Calu3 (cell line): ENCODE measurements at regions not wholly inside any gene's neighbourhood (a gene's known extent, or its start where the extent isn't known, plus 50 kb on each side); places are given as distances from the start of the nearest gene placed in this dataset.

Experiments used
- BruUV-seq: library from RNA; stranded (reverse); fragments of 400-500 nt; replicated peaks from 2 replicates; lab custom pipeline; 2021; lab: Mats Ljungman, UMichigan
- CTCF ChIA-PET: fragments of 300-600 bp; sonication (Branson Sonifier 250); formaldehyde crosslinking; loops from one replicate; lab custom pipeline; 2022; ENCODE audit warnings: antibody characterized with exemption; lab: Charles Lee
- DNase-seq: peaks from one replicate; pipeline ENCODE4 v3.0.0; 2022
- H3K27ac Mint-ChIP-seq: one replicate; pipeline ENCODE4 v1.8.0; 2022; ENCODE audit warnings: mixed read lengths; ENCODE audit not compliant: unreplicated experiment
- H3K27me3 Mint-ChIP-seq: one replicate; pipeline ENCODE4 v1.8.0; 2022; ENCODE audit warnings: mixed read lengths; ENCODE audit not compliant: unreplicated experiment
- H3K36me3 Mint-ChIP-seq: one replicate; pipeline ENCODE4 v1.8.0; 2022; ENCODE audit warnings: mild to moderate bottlenecking, moderate library complexity, mixed read lengths; ENCODE audit not compliant: insufficient read depth, unreplicated experiment
- H3K4me1 Mint-ChIP-seq: one replicate; pipeline ENCODE4 v1.8.0; 2022; ENCODE audit warnings: mild to moderate bottlenecking, low read depth, mixed read lengths; ENCODE audit not compliant: unreplicated experiment
- H3K4me3 Mint-ChIP-seq: one replicate; pipeline ENCODE4 v1.8.0; 2022; ENCODE audit warnings: mild to moderate bottlenecking, low read depth, moderate library complexity, mixed read lengths; ENCODE audit not compliant: unreplicated experiment
- H3K9me3 Mint-ChIP-seq: one replicate; pipeline ENCODE4 v1.8.0; 2022; ENCODE audit warnings: low read depth, mixed read lengths; ENCODE audit not compliant: unreplicated experiment
- intact Hi-C: fragments of 100-400 bp; cut with micrococcal nuclease; formaldehyde crosslinking; loops from one replicate; pipeline ENCODE4 v1.10.0; 2022; ENCODE audit not compliant: unreplicated experiment
- TF ChIP-seq, protein P1 (sequence below): fragments of 200-600 bp; IDR thresholded peaks from one replicate; pipeline ENCODE4 v1.8.0; 2022; ENCODE audit warnings: antibody characterized with exemption; ENCODE audit not compliant: unreplicated experiment

- H3K27ac Mint-ChIP-seq: no peak overlapping the region
Measured at GRCh38 chr18:38019292-38019691, 453.7 kb upstream of the CELF4 start.

DNA sequence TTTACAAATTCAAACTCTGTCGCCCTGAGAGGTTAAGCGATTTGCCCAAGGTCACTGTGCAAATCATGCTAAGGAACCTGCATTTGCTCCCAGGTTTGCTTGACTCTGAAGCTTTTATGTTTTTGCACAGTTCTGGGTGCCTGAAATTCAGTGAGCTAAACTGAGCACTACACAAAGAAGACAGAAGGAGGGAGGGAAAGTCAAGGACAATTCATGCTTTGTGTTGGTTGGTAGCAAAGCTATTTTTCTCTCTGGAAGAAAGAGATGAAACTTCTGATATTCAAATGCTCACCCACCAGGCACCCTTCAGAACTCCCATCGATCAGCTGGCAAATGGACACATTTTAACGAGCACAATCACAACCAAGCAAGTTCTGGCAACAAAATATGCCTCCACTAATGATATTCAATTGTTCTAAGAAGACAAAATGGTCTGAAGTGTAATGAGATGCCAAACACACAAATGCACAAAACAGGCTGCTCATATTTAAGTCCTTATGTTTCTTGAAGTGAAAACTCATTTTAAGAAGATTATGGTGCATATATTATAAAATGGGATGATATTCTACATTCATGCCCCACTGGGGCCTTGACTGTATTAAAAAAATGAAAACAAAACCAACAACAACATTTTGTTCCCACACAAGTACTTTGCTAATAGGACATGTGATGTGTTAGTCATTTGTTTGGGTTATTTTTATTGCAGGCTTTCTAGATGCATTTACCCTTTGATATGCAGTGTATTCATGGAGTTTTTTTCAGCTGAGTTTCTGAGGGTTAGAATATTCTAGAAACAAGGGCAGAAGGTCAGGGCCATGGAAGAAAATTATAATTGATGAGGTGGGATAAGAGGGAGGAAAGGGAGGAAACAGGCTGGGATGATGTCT lies 445.6 kb upstream of the CELF4 start:
- intact Hi-C loops: no loop called here
- Mint-ChIP-seq H3K36me3 (no peaks in the 10 kb centered on the region), H3K4me1 (no peaks in the 10 kb centered on the region), H3K27ac (no peak overlapping the region), H3K4me3 (no peak overlapping the region), H3K9me3 (peaks cover 3% of the 10 kb centered on the region), H3K27me3 (peaks cover 32% of the 10 kb centered on the region)
- no TSS peak for BruUV-seq
- TF ChIP-seq, protein P1, sequence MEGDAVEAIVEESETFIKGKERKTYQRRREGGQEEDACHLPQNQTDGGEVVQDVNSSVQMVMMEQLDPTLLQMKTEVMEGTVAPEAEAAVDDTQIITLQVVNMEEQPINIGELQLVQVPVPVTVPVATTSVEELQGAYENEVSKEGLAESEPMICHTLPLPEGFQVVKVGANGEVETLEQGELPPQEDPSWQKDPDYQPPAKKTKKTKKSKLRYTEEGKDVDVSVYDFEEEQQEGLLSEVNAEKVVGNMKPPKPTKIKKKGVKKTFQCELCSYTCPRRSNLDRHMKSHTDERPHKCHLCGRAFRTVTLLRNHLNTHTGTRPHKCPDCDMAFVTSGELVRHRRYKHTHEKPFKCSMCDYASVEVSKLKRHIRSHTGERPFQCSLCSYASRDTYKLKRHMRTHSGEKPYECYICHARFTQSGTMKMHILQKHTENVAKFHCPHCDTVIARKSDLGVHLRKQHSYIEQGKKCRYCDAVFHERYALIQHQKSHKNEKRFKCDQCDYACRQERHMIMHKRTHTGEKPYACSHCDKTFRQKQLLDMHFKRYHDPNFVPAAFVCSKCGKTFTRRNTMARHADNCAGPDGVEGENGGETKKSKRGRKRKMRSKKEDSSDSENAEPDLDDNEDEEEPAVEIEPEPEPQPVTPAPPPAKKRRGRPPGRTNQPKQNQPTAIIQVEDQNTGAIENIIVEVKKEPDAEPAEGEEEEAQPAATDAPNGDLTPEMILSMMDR: no peak
- CTCF ChIA-PET: no interaction called here
- DNase-seq: no peak

More at GRCh38 chr18:38019292-38019691, 453.7 kb upstream of the CELF4 start:
- Mint-ChIP-seq H3K36me3 (no peaks in the 10 kb centered on the region), H3K9me3 (peaks cover 3% of the 10 kb centered on the region), H3K4me1 (no peaks in the 10 kb centered on the region), H3K27me3 (no peaks in the 10 kb centered on the region), H3K4me3 (no peak overlapping the region)
- no peak for DNase-seq
- TF ChIP-seq, protein P1: no peak
- intact Hi-C loops: no loop called here
- BruUV-seq: no TSS peak
- CTCF ChIA-PET: no interaction called here

GRCh38 chr18:38010037-38010436 lies 444.4 kb upstream of the CELF4 start:
- CTCF ChIA-PET: no interaction called here
- BruUV-seq: no TSS peak
- H3K36me3 Mint-ChIP-seq: no peaks in the 10 kb centered on the region
- TF ChIP-seq, protein P1: no peak
- H3K4me3 Mint-ChIP-seq: no peak overlapping the region
- intact Hi-C loops: no loop called here
- H3K27ac Mint-ChIP-seq: no peak overlapping the region
- no peak for DNase-seq
- peaks cover 32% of the 10 kb centered on the region for H3K27me3 Mint-ChIP-seq
- H3K4me1 Mint-ChIP-seq: no peaks in the 10 kb centered on the region
- no peaks in the 10 kb centered on the region for H3K9me3 Mint-ChIP-seq

- no peaks in the 10 kb centered on the region for H3K36me3 Mint-ChIP-seq
- H3K9me3 Mint-ChIP-seq: no peaks in the 10 kb centered on the region
- H3K4me3 Mint-ChIP-seq: no peak overlapping the region
- no TSS peak for BruUV-seq
- H3K4me1 Mint-ChIP-seq: no peaks in the 10 kb centered on the region
- peaks cover 39% of the 10 kb centered on the region for H3K27me3 Mint-ChIP-seq
- TF ChIP-seq, protein P1: no peak
- DNase-seq: no peak
- intact Hi-C loops: no loop called here
- H3K27ac Mint-ChIP-seq: no peak overlapping the region
- CTCF ChIA-PET: no interaction called here
Measured at GRCh38 chr18:38009320-38009719, 443.7 kb upstream of the CELF4 start.
